SK-N-SH (cell line): ENCODE measurements at regions not wholly inside any gene's neighbourhood (a gene's known extent, or its start where the extent isn't known, plus 50 kb on each side); places are given as distances from the start of the nearest gene placed in this dataset.

Source experiments
- CTCF ChIA-PET: fragments of 300-600, 350-600 bp; formaldehyde crosslinking; extraction: SDS; loops from one replicate; lab custom pipeline; 2021; lab: Yijun Ruan, JAX
- POLR2A ChIA-PET: fragments of 350-600 bp; sonication (Branson Sonifier 250); formaldehyde crosslinking; extraction: SDS; loops from one replicate; lab custom pipeline; 2020; ENCODE audit warnings: antibody characterized with exemption, inconsistent platforms; lab: Yijun Ruan, JAX
- DNase-seq: peaks from one replicate; pipeline ENCODE4 v3.0.0; 2012
- H2AFZ ChIP-seq: fragments of 200-600 bp; sonication (generic); 2 replicates; pipeline ENCODE4 v1.8.1; 2016; ENCODE audit warnings: antibody characterized with exemption, mild to moderate bottlenecking, low read depth
- H3F3A ChIP-seq: fragments of 200-600 bp; sonication (generic); replicated peaks from 2 replicates; pipeline ENCODE3; 2016; ENCODE audit warnings: antibody characterized with exemption, mild to moderate bottlenecking; ENCODE audit not compliant: insufficient read depth
- H3K27ac ChIP-seq, 2 experiments: fragments of 200-500 bp in 1 of 2; fragments of 200-600 bp in 1 of 2; sonication (Bioruptor generic) in 1 of 2; sonication (generic), shearing (Covaris generic) in 1 of 2; 2 replicates each; pipeline versions ENCODE4 v1.5.1 to v1.6.1; 2014 to 2016; ENCODE audit warnings: low read depth in 2 of 2, inconsistent platforms in 1 of 2, low read length in 1 of 2, mild to moderate bottlenecking in 1 of 2, mixed read lengths in 1 of 2
- H3K27me3 ChIP-seq: fragments of 200-600 bp; sonication (generic), shearing (Covaris generic); 2 replicates; pipeline ENCODE4 v1.6.1; 2016; ENCODE audit warnings: mixed run types; ENCODE audit not compliant: insufficient read depth
- H3K36me3 ChIP-seq, 2 experiments: fragments of 200-500 bp in 1 of 2; fragments of 200-600 bp in 1 of 2; sonication (Bioruptor generic) in 1 of 2; sonication (generic) in 1 of 2; replicated peaks in 1 of 2; 2 replicates each; pipeline versions ENCODE3 to v1.5.1; 2014 to 2016; ENCODE audit warnings: low read length in 1 of 2, mild to moderate bottlenecking in 1 of 2; ENCODE audit not compliant: insufficient read depth in 2 of 2, control insufficient read depth in 1 of 2
- H3K4me1 ChIP-seq, 2 experiments: fragments of 200-500 bp in 1 of 2; fragments of 200-600 bp in 1 of 2; sonication (Bioruptor generic) in 1 of 2; sonication (generic), shearing (Covaris generic) in 1 of 2; 2 replicates each; pipeline versions ENCODE4 v1.5.1 to v1.6.1; 2014 to 2016; ENCODE audit warnings: low read depth in 1 of 2, low read length in 1 of 2, mixed run types in 1 of 2; ENCODE audit not compliant: insufficient read depth in 2 of 2, control insufficient read depth in 1 of 2
- H3K4me2 ChIP-seq: fragments of 200-600 bp; sonication (generic), shearing (Covaris generic); 2 replicates; pipeline ENCODE4 v1.6.1; 2017; ENCODE audit warnings: mixed run types
- H3K4me3 ChIP-seq, 2 experiments: fragments of 200-500 bp in 1 of 2; fragments of 200-600 bp in 1 of 2; sonication (Bioruptor generic) in 1 of 2; sonication (generic), shearing (Covaris generic) in 1 of 2; 2 replicates each; pipeline versions ENCODE4 v1.5.1 to v1.8.1; 2014 to 2016; ENCODE audit warnings: low read depth in 2 of 2, inconsistent platforms in 1 of 2, low read length in 1 of 2, mild to moderate bottlenecking in 1 of 2, mixed read lengths in 1 of 2, moderate library complexity in 1 of 2
- H3K79me2 ChIP-seq: fragments of 200-600 bp; sonication (generic); 2 replicates; pipeline ENCODE4 v1.8.1; 2017; ENCODE audit warnings: mild to moderate bottlenecking; ENCODE audit not compliant: insufficient read depth
- H3K9ac ChIP-seq: fragments of 200-600 bp; sonication (generic); 2 replicates; pipeline ENCODE4 v1.6.1; 2017; ENCODE audit warnings: mixed run types
- H3K9me2 ChIP-seq: fragments of 200-600 bp; sonication (generic); 2 replicates; pipeline ENCODE4 v1.6.1; 2017; ENCODE audit warnings: mixed run types
- H3K9me3 ChIP-seq: fragments of 200-600 bp; sonication (generic); 2 replicates; pipeline ENCODE4 v1.6.1; 2017; ENCODE audit warnings: mixed run types, mild to moderate bottlenecking, moderate library complexity
- H4K20me1 ChIP-seq: fragments of 200-600 bp; sonication (generic); 2 replicates; pipeline ENCODE4 v1.6.1; 2017; ENCODE audit warnings: mild to moderate bottlenecking, mixed run types; ENCODE audit not compliant: insufficient read depth
- CTCF ChIP-seq: fragments of 200-600 bp; sonication (generic); IDR thresholded peaks from 2 replicates; pipeline ENCODE4 v1.6.1; 2017; ENCODE audit warnings: antibody characterized with exemption, mild to moderate bottlenecking, moderate library complexity
- ELF1 ChIP-seq: IDR thresholded peaks from 2 replicates; pipeline ENCODE4 v1.4.0; 2012
- FOXM1 ChIP-seq: IDR thresholded peaks from 2 replicates; pipeline ENCODE4 v1.4.0; 2012; ENCODE audit warnings: low read depth, mild to moderate bottlenecking
- RAD21 ChIP-seq: IDR thresholded peaks from 2 replicates; pipeline ENCODE4 v1.6.1; 2012; ENCODE audit warnings: mild to moderate bottlenecking, low read length
- SIN3A ChIP-seq: IDR thresholded peaks from 2 replicates; pipeline ENCODE4 v1.6.1; 2012; ENCODE audit warnings: low read depth, mild to moderate bottlenecking, low read length, moderate library complexity, borderline replicate concordance
- SMC3 ChIP-seq: IDR thresholded peaks from 2 replicates; pipeline ENCODE4 v1.6.1; 2012; ENCODE audit warnings: low read depth, low read length, improper control_type of control experiment
- USF1 ChIP-seq: IDR thresholded peaks from 2 replicates; pipeline ENCODE4 v1.4.0; 2012; ENCODE audit warnings: low read depth, borderline replicate concordance
- WGBS: methylation state at CpG from one replicate; pipeline ENCODE4 v1.1.6; 2017; ENCODE audit warnings: low lambda C conversion rate; 5-methylcytosine and 5-hydroxymethylcytosine counted together

GRCh38 chr12:4857472-4858291 is 52.0 kb upstream of the KCNA1 start:
- Histone ChIP-seq H3K9me2 (no peaks in the 10 kb centered on the region), H3K9ac (no peak overlapping the region), H3K27me3 (peaks cover 82% of the 10 kb centered on the region), H3K9me3 (no peaks in the 10 kb centered on the region), H3K4me2 (peak overlapping the region; percentile 73), H3K79me2 (no peaks in the 10 kb centered on the region), H3K4me1 (peaks cover 0 to 7% of the 10 kb centered on the region in 2 experiments; a peak in 1 of 4 replicates), H2AFZ (0 out of 2 replicates have a peak overlapping the region, but pooled peaks have one; percentile 35), H3K4me3 (peak overlapping the region; percentile 22 to 28; a peak in 3 of 4 replicates), H3K36me3 (no peaks in the 10 kb centered on the region), H3K27ac (no peak overlapping the region), H3F3A (no peaks in the 10 kb centered on the region), H4K20me1 (no peaks in the 10 kb centered on the region)
- DNase-seq: peak; percentile 70
- WGBS: 3% methylated on average over 21 of the region's 24 CpGs
- ChIA-PET CTCF (interaction anchor here (0.7 to 7.5 kb wide), 53 partner anchors 9 to 938 kb away, joined by 3 to 86 read pairs (median 4); partner anchors contain the start of gene KCNA1), POLR2A (no interaction called here)
- no peak for TF ChIP-seq FOXM1
- TF ChIP-seq SMC3: peak; percentile 81
- TF ChIP-seq ELF1: no peak
- TF ChIP-seq RAD21: peak; percentile 67
- peak; percentile 95 for TF ChIP-seq CTCF
- no peak for TF ChIP-seq USF1

- Histone ChIP-seq H3K4me3 (no peak overlapping the region), H3K4me1 (peaks cover 0 to 7% of the 10 kb centered on the region in 2 experiments; a peak in 1 of 4 replicates), H3K79me2 (no peaks in the 10 kb centered on the region), H3F3A (no peaks in the 10 kb centered on the region), H3K27me3 (peaks cover 82% of the 10 kb centered on the region), H3K9me3 (no peaks in the 10 kb centered on the region), H3K9ac (no peak overlapping the region), H2AFZ (no peak overlapping the region), H3K9me2 (no peaks in the 10 kb centered on the region), H4K20me1 (no peaks in the 10 kb centered on the region), H3K4me2 (peak overlapping the region; percentile 73; the same call in 1 of the 2 replicates), H3K36me3 (no peaks in the 10 kb centered on the region), H3K27ac (no peak overlapping the region)
- ChIA-PET POLR2A (no interaction called here), CTCF (interaction anchor here (0.8 to 7.5 kb wide), 33 partner anchors 10 to 582 kb away, joined by 3 to 86 read pairs (median 5); no protein-coding TSS in a partner anchor)
- WGBS: 3% methylated on average over 9 of the region's 9 CpGs
- DNase-seq: peak; percentile 20
- no peak for TF ChIP-seq SIN3A
- no peak for TF ChIP-seq FOXM1
Observed at GRCh38 chr12:4858386-4858785, 51.3 kb upstream of the KCNA1 start.
